ENCODE measurements at regions not wholly inside any gene's neighbourhood (a gene's known extent, or its start where the extent isn't known, plus 50 kb on each side); places are given as distances from the start of the nearest gene placed in this dataset.

DNA sequence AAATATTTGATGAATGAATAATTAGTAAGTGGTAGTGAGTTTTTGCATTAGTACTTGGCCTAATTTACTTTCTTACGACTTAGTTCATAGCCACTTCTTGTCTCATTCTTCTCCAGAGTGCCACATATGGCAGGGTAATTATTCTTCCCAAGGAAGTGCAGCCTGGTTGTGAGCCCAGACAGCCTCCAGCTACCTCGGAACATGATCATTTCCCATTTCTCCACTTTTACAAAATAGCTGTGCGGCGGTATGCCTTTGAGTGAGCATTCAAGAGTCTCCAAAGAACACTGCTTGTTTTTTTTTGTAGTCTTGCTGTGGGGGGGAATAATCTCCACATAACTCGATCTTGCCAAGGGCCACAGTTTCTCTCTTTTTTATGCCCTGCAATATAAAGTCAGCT, 765.0 kb downstream of the HDGFL1 start:
- BruUV-seq (replicated peaks) = no TSS peak
- no peaks in the 10 kb centered on the region for H3K27me3 Mint-ChIP-seq (ENCODE audit: insufficient read depth, unreplicated experiment)
- intact Hi-C loops (cut with micrococcal nuclease) = no loop called here
- CTCF ChIA-PET = interaction anchor here (0.7 to 1.4 kb wide), 2 partner anchors 81 to 112 kb away, joined by 3 to 4 read pairs; no protein-coding TSS in a partner anchor
- H3K36me3 Mint-ChIP-seq (ENCODE audit: insufficient read depth, unreplicated experiment) = no peaks in the 10 kb centered on the region
- POLR2A ChIA-PET = no interaction called here
- no peaks in the 10 kb centered on the region for H3K4me1 Mint-ChIP-seq (ENCODE audit: insufficient read depth, unreplicated experiment)
- no peak overlapping the region for H3K27ac Mint-ChIP-seq (ENCODE audit: low read depth, unreplicated experiment)
- H3K9me3 Mint-ChIP-seq (ENCODE audit: unreplicated experiment) = no peaks in the 10 kb centered on the region
- no peak overlapping the region for H3K4me3 Mint-ChIP-seq (ENCODE audit: unreplicated experiment)
- TF ChIP-seq, protein P1, sequence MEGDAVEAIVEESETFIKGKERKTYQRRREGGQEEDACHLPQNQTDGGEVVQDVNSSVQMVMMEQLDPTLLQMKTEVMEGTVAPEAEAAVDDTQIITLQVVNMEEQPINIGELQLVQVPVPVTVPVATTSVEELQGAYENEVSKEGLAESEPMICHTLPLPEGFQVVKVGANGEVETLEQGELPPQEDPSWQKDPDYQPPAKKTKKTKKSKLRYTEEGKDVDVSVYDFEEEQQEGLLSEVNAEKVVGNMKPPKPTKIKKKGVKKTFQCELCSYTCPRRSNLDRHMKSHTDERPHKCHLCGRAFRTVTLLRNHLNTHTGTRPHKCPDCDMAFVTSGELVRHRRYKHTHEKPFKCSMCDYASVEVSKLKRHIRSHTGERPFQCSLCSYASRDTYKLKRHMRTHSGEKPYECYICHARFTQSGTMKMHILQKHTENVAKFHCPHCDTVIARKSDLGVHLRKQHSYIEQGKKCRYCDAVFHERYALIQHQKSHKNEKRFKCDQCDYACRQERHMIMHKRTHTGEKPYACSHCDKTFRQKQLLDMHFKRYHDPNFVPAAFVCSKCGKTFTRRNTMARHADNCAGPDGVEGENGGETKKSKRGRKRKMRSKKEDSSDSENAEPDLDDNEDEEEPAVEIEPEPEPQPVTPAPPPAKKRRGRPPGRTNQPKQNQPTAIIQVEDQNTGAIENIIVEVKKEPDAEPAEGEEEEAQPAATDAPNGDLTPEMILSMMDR (IDR thresholded peaks at IDR 0.05; ENCODE audit: unreplicated experiment) = no peak
- DNase-seq (ENCODE audit: unreplicated experiment) = no peak

DNA sequence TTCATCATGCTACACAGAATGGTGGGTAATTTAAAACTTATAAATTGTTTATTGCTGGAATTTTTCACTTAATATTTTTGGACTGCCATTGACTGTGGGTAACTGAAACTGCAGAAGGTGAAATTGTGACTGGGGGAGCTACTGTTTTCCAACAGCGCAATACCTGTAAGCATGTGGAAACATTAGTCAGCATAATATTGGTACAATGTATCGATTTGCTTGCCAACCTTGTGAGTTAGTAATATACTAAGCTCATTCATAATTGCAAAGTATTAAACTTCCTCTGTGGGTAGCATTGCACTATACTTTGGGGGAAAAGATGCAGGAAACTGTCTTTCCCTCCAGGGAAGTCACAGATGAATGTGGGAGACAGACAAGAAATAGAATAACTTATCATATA, 766.5 kb downstream of the HDGFL1 start:
- H3K27ac Mint-ChIP-seq (ENCODE audit: low read depth, unreplicated experiment) = no peak overlapping the region
- H3K4me3 Mint-ChIP-seq (ENCODE audit: unreplicated experiment) = no peak overlapping the region
- intact Hi-C loops (cut with micrococcal nuclease) = no loop called here
- no peaks in the 10 kb centered on the region for H3K36me3 Mint-ChIP-seq (ENCODE audit: insufficient read depth, unreplicated experiment)
- H3K9me3 Mint-ChIP-seq (ENCODE audit: unreplicated experiment) = no peaks in the 10 kb centered on the region
- no peaks in the 10 kb centered on the region for H3K27me3 Mint-ChIP-seq (ENCODE audit: insufficient read depth, unreplicated experiment)
- CTCF ChIA-PET = no interaction called here
- DNase-seq (ENCODE audit: unreplicated experiment) = no peak
- BruUV-seq (replicated peaks) = no TSS peak
- POLR2A ChIA-PET = no interaction called here
- TF ChIP-seq, protein P1 (IDR thresholded peaks at IDR 0.05; ENCODE audit: unreplicated experiment) = no peak
- no peaks in the 10 kb centered on the region for H3K4me1 Mint-ChIP-seq (ENCODE audit: insufficient read depth, unreplicated experiment)

DNA sequence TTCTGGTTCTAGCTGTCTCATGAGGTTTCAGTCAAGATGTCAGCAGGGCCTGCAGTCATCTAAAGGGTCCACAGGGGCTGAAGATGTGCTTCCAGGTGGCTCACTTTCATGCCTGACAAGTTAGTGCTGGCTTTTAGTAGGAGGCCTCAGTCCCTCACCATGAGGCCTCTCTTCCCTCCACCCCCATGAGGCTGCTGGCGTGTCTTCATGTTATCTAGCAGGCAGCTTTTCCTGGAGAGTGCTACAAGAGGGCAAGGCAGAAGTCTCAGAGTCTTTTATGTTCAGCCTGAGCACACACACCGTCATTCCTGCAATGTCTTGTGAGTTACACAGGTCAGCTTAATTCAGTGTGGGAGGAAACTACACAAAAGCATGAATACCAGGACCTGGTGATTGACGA, 769.9 kb downstream of the HDGFL1 start:
- intact Hi-C loops (cut with micrococcal nuclease) = no loop called here
- H3K36me3 Mint-ChIP-seq (ENCODE audit: insufficient read depth, unreplicated experiment) = no peaks in the 10 kb centered on the region
- no peaks in the 10 kb centered on the region for H3K4me1 Mint-ChIP-seq (ENCODE audit: insufficient read depth, unreplicated experiment)
- no peaks in the 10 kb centered on the region for H3K9me3 Mint-ChIP-seq (ENCODE audit: unreplicated experiment)
- ChIA-PET CTCF (no interaction called here), POLR2A (no interaction called here)
- no peak overlapping the region for H3K4me3 Mint-ChIP-seq (ENCODE audit: unreplicated experiment)
- no TSS peak for BruUV-seq (replicated peaks)
- TF ChIP-seq, protein P1 (IDR thresholded peaks at IDR 0.05; ENCODE audit: unreplicated experiment) = no peak
- no peaks in the 10 kb centered on the region for H3K27me3 Mint-ChIP-seq (ENCODE audit: insufficient read depth, unreplicated experiment)
- no peak for DNase-seq (ENCODE audit: unreplicated experiment)
- H3K27ac Mint-ChIP-seq (ENCODE audit: low read depth, unreplicated experiment) = no peak overlapping the region

DNA sequence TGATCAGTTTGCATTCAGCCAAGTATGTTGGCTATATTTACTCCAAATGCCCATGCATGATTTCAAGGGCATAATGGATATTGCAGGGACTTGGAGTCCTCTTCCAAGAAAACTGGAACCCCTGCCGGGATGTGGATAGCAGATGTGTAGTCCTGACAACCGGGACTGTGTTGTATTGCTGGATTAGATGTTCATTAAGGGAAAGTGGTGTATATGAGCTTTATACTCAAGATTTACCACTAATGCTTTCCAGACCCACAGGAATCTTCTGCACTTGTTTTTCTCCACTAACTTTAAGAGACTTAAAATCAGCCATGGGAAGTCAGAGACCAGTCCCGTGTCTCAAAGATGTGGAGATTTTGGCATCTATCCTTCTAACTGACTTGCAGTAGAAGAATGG, 770.9 kb downstream of the HDGFL1 start:
- Mint-ChIP-seq H3K36me3 (ENCODE audit: insufficient read depth, unreplicated experiment) (no peaks in the 10 kb centered on the region), H3K4me3 (ENCODE audit: unreplicated experiment) (no peak overlapping the region), H3K27me3 (ENCODE audit: insufficient read depth, unreplicated experiment) (no peaks in the 10 kb centered on the region), H3K4me1 (ENCODE audit: insufficient read depth, unreplicated experiment) (no peaks in the 10 kb centered on the region), H3K9me3 (ENCODE audit: unreplicated experiment) (no peaks in the 10 kb centered on the region), H3K27ac (ENCODE audit: low read depth, unreplicated experiment) (no peak overlapping the region)
- ChIA-PET POLR2A (no interaction called here), CTCF (no interaction called here)
- DNase-seq (ENCODE audit: unreplicated experiment) = no peak
- no TSS peak for BruUV-seq (replicated peaks)
- intact Hi-C loops (cut with micrococcal nuclease) = no loop called here
- TF ChIP-seq, protein P1 (IDR thresholded peaks at IDR 0.05; ENCODE audit: unreplicated experiment) = no peak
